B cell (primary cell): ENCODE measurements at regions not wholly inside any gene's neighbourhood (a gene's known extent, or its start where the extent isn't known, plus 50 kb on each side); places are given as distances from the start of the nearest gene placed in this dataset.

Source experiments
- ATAC-seq: fragments of 200-7000 bp; cut with Tn5 transposase; one replicate; pipeline ENCODE4 v1.10.0; 2021; ENCODE audit warnings: low read depth, mild to moderate bottlenecking, moderate number of reproducible peaks, moderate library complexity
- CTCF ChIA-PET: fragments of 350-600 bp; sonication (Branson Sonifier 250); formaldehyde crosslinking; loops from one replicate; lab custom pipeline; 2021; ENCODE audit warnings: antibody characterized with exemption, inconsistent platforms; lab: Charles Lee
- POLR2A ChIA-PET: fragments of 350-600 bp; sonication (Branson Sonifier 250); formaldehyde crosslinking; loops from one replicate; lab custom pipeline; 2021; ENCODE audit warnings: antibody characterized with exemption; lab: Charles Lee
- DNase-seq: peaks from one replicate; pipeline ENCODE4 v3.0.0; 2013
- H2AFZ ChIP-seq: 2 replicates; pipeline ENCODE4 v1.6.1; 2012; ENCODE audit warnings: mild to moderate bottlenecking, low read depth, low read length; ENCODE audit not compliant: insufficient read depth, poor library complexity, severe bottlenecking
- H3K27ac ChIP-seq, 2 donors: 1 replicate in 1 of 2; 2 replicates in 1 of 2; pipeline ENCODE4 v1.5.1; 2012 to 2013; ENCODE audit warnings: low read length in 2 of 2, mild to moderate bottlenecking in 2 of 2, moderate library complexity in 1 of 2
- H3K27me3 ChIP-seq, 4 experiments: fragments of 200-600 bp in 1 of 4; sonication (generic) in 1 of 4; replicated peaks in 1 of 4; 1 replicate in 2 of 4; 2 replicates in 2 of 4; pipeline versions ENCODE4 v1.6.1 to v1.7.0; 2013 to 2016; ENCODE audit warnings: low read length in 3 of 4, mild to moderate bottlenecking in 2 of 4, mixed read lengths in 1 of 4, moderate library complexity in 1 of 4; ENCODE audit not compliant: insufficient read depth in 4 of 4, control insufficient read depth in 3 of 4; ENCODE audit errors: control extremely low read depth in 1 of 4
- H3K36me3 ChIP-seq, 2 experiments: replicated peaks in 1 of 2; 1 replicate in 1 of 2; 2 replicates in 1 of 2; pipeline versions ENCODE4 v1.6.1 to v1.7.1; 2013; ENCODE audit warnings: low read length in 1 of 2; ENCODE audit not compliant: insufficient read depth in 2 of 2, control insufficient read depth in 1 of 2; ENCODE audit errors: control extremely low read depth in 1 of 2, extremely low read depth in 1 of 2
- H3K4me1 ChIP-seq, 2 donors: fragments of 200-600 bp in 1 of 2; sonication (generic) in 1 of 2; 1 replicate in 1 of 2; 2 replicates in 1 of 2; pipeline versions ENCODE4 v1.5.1 to v1.6.1; 2013 to 2017; ENCODE audit warnings: low read length in 2 of 2; ENCODE audit not compliant: control insufficient read depth in 2 of 2, insufficient read depth in 2 of 2
- H3K4me2 ChIP-seq: replicated peaks from 2 replicates; pipeline ENCODE3; 2012; ENCODE audit warnings: mild to moderate bottlenecking, low read depth, low read length; ENCODE audit not compliant: poor library complexity, severe bottlenecking
- H3K4me3 ChIP-seq, 5 experiments: fragments of 200-600 bp in 1 of 5; sonication (generic) in 1 of 5; 1 replicate in 3 of 5; 2 replicates in 2 of 5; pipeline versions ENCODE4 v1.5.1 to v1.7.0; 2011 to 2016; ENCODE audit warnings: low read length in 4 of 5, mild to moderate bottlenecking in 4 of 5, low read depth in 2 of 5, control low read depth in 1 of 5, moderate library complexity in 1 of 5; ENCODE audit not compliant: insufficient read depth in 1 of 5; ENCODE audit errors: control extremely low read depth in 1 of 5, extremely low read depth in 1 of 5
- H3K79me2 ChIP-seq: fragments of 200-600 bp; sonication (generic); one replicate; pipeline ENCODE4 v1.6.0; 2016; ENCODE audit warnings: low read length; ENCODE audit not compliant: control insufficient read depth, insufficient read depth
- H3K9ac ChIP-seq: fragments of 200-600 bp; sonication (generic); 2 replicates; pipeline ENCODE4 v1.6.1; 2017; ENCODE audit warnings: mild to moderate bottlenecking, low read length, moderate library complexity
- H3K9me3 ChIP-seq, 3 donors: one replicate each; pipeline versions ENCODE4 v1.6.1 to v1.7.1; 2013; ENCODE audit warnings: low read length in 2 of 3; ENCODE audit not compliant: control insufficient read depth in 2 of 3, insufficient read depth in 1 of 3; ENCODE audit errors: control extremely low read depth in 1 of 3
- H4K20me1 ChIP-seq: 2 replicates; pipeline ENCODE4 v1.6.0; 2012; ENCODE audit warnings: mild to moderate bottlenecking, low read length; ENCODE audit not compliant: insufficient read depth, control insufficient read depth, poor library complexity, severe bottlenecking
- H3K27ac Mint-ChIP-seq: one replicate; pipeline ENCODE4 v1.8.0; 2021; ENCODE audit warnings: mixed read lengths
- H3K27me3 Mint-ChIP-seq: one replicate; pipeline ENCODE4 v1.8.0; 2021; ENCODE audit warnings: mixed read lengths
- H3K4me1 Mint-ChIP-seq: one replicate; pipeline ENCODE4 v1.8.0; 2021; ENCODE audit warnings: mixed read lengths
- H3K4me3 Mint-ChIP-seq: one replicate; pipeline ENCODE4 v1.8.0; 2021; ENCODE audit warnings: mixed read lengths
- H3K9me3 Mint-ChIP-seq: one replicate; pipeline ENCODE4 v1.8.0; 2022; ENCODE audit warnings: mixed read lengths; ENCODE audit not compliant: insufficient read depth
- EZH2 ChIP-seq: IDR thresholded peaks from 2 replicates; pipeline ENCODE4 v1.6.1; 2012; ENCODE audit warnings: borderline replicate concordance, low read depth, mild to moderate bottlenecking, moderate library complexity, low read length; ENCODE audit not compliant: insufficient read depth, poor library complexity, severe bottlenecking
- WGBS: methylation state at CpG from one replicate; pipeline ENCODE4 v1.1.5; 2013; ENCODE audit warnings: missing lambda C conversion rate; ENCODE audit not compliant: insufficient coverage; 5-methylcytosine and 5-hydroxymethylcytosine counted together
- intact Hi-C: fragments of 100-400 bp; cut with micrococcal nuclease; formaldehyde crosslinking; loops from one replicate; pipeline ENCODE4 v1.10.0; 2022
- TF ChIP-seq, protein P1 (sequence below): fragments of 200-600 bp; IDR thresholded peaks from one replicate; pipeline ENCODE4 v1.8.0; 2022; ENCODE audit warnings: antibody characterized with exemption, mild to moderate bottlenecking

DNA sequence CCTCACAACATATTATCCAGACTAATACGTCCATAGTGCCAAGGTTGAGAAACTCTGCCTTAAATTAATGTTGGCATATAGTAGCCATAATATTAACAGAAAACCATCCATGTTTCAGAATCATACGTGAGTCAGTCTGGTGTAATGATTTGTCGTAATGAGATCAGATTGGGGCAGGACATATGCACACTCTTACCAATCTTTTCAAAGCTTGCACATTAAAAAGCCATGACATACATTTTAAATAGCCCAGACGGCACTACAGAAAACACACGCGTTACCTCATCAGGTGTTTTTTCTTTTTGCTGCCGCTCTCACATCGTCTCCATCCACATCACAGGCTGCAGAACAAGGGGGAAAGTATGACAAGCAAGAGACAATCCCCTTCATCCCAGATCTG is 211.6 kb downstream of the NEBL start:
- intact Hi-C loops: no loop called here
- no peaks in the 10 kb centered on the region for H3K4me1 ChIP-seq
- ChIA-PET CTCF (no interaction called here), POLR2A (no interaction called here)
- no peaks in the 10 kb centered on the region for H3K36me3 ChIP-seq
- H2AFZ ChIP-seq: no peak overlapping the region
- no peaks in the 10 kb centered on the region for H3K79me2 ChIP-seq
- no peaks in the 10 kb centered on the region for H3K27me3 ChIP-seq
- no peaks in the 10 kb centered on the region for H3K4me1 Mint-ChIP-seq
- H3K27me3 Mint-ChIP-seq: no peaks in the 10 kb centered on the region
- 98% methylated on average over 5 of the region's 8 CpGs for WGBS
- H3K9me3 ChIP-seq: peaks cover 0 to 3% (median 2%) of the 10 kb centered on the region in 3 donors
- ATAC-seq (no peak), DNase-seq (no peak)
- H3K4me2 ChIP-seq: no peak overlapping the region
- no peaks in the 10 kb centered on the region for H3K9me3 Mint-ChIP-seq
- H3K27ac ChIP-seq: no peak overlapping the region
- H4K20me1 ChIP-seq: no peaks in the 10 kb centered on the region
- H3K4me3 Mint-ChIP-seq: no peak overlapping the region
- no peak overlapping the region for H3K27ac Mint-ChIP-seq
- no peak for TF ChIP-seq EZH2
- TF ChIP-seq, protein P1, sequence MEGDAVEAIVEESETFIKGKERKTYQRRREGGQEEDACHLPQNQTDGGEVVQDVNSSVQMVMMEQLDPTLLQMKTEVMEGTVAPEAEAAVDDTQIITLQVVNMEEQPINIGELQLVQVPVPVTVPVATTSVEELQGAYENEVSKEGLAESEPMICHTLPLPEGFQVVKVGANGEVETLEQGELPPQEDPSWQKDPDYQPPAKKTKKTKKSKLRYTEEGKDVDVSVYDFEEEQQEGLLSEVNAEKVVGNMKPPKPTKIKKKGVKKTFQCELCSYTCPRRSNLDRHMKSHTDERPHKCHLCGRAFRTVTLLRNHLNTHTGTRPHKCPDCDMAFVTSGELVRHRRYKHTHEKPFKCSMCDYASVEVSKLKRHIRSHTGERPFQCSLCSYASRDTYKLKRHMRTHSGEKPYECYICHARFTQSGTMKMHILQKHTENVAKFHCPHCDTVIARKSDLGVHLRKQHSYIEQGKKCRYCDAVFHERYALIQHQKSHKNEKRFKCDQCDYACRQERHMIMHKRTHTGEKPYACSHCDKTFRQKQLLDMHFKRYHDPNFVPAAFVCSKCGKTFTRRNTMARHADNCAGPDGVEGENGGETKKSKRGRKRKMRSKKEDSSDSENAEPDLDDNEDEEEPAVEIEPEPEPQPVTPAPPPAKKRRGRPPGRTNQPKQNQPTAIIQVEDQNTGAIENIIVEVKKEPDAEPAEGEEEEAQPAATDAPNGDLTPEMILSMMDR: no peak
- no peak overlapping the region for H3K4me3 ChIP-seq
- no peak overlapping the region for H3K9ac ChIP-seq

GRCh38 chr10:20683345-20683744 is 213.8 kb downstream of the NEBL start:
- ChIA-PET CTCF (no interaction called here), POLR2A (no interaction called here)
- no peaks in the 10 kb centered on the region for H3K27me3 Mint-ChIP-seq
- no peaks in the 10 kb centered on the region for H3K4me1 Mint-ChIP-seq
- H3K27ac Mint-ChIP-seq: no peak overlapping the region
- H3K4me3 ChIP-seq: no peak overlapping the region
- no peak overlapping the region for H3K27ac ChIP-seq
- H3K9me3 Mint-ChIP-seq: no peaks in the 10 kb centered on the region
- DNase-seq (no peak), ATAC-seq (no peak)
- H3K36me3 ChIP-seq: no peaks in the 10 kb centered on the region
- no peak overlapping the region for H3K4me2 ChIP-seq
- no peaks in the 10 kb centered on the region for H4K20me1 ChIP-seq
- no peak overlapping the region for H3K9ac ChIP-seq
- H3K79me2 ChIP-seq: no peaks in the 10 kb centered on the region
- no peaks in the 10 kb centered on the region for H3K4me1 ChIP-seq
- intact Hi-C loops: no loop called here
- H3K9me3 ChIP-seq: peaks cover 0 to 3% (median 2%) of the 10 kb centered on the region in 3 donors
- no peak for TF ChIP-seq EZH2
- TF ChIP-seq, protein P1: no peak
- no peak overlapping the region for H2AFZ ChIP-seq
- no peaks in the 10 kb centered on the region for H3K27me3 ChIP-seq
- H3K4me3 Mint-ChIP-seq: no peak overlapping the region
